HFF-Myc (cell line): ENCODE measurements at regions not wholly inside any gene's neighbourhood (a gene's known extent, or its start where the extent isn't known, plus 50 kb on each side); places are given as distances from the start of the nearest gene placed in this dataset.

ENCODE experiments used
- DNase-seq: peaks from one replicate; pipeline ENCODE4 v3.0.0-alpha.2; 2011; ENCODE audit warnings: low read depth; ENCODE audit errors: extremely low read depth
- H3K4me3 ChIP-seq: replicated peaks from 2 replicates; pipeline ENCODE4 v1.5.1; 2011; ENCODE audit warnings: low read depth, mild to moderate bottlenecking, control low read depth, low read length
- TF ChIP-seq, protein P1 (sequence below): IDR thresholded peaks from 2 replicates; pipeline ENCODE4 v1.5.1; 2012; ENCODE audit warnings: mild to moderate bottlenecking, low read depth, low read length, control low read depth; ENCODE audit errors: missing control alignments

GRCh38 chr13:99051768-99052455, 74.0 kb upstream of the DOCK9 start:
- no peak for DNase-seq
- no peak overlapping the region for H3K4me3 ChIP-seq
- TF ChIP-seq, protein P1, sequence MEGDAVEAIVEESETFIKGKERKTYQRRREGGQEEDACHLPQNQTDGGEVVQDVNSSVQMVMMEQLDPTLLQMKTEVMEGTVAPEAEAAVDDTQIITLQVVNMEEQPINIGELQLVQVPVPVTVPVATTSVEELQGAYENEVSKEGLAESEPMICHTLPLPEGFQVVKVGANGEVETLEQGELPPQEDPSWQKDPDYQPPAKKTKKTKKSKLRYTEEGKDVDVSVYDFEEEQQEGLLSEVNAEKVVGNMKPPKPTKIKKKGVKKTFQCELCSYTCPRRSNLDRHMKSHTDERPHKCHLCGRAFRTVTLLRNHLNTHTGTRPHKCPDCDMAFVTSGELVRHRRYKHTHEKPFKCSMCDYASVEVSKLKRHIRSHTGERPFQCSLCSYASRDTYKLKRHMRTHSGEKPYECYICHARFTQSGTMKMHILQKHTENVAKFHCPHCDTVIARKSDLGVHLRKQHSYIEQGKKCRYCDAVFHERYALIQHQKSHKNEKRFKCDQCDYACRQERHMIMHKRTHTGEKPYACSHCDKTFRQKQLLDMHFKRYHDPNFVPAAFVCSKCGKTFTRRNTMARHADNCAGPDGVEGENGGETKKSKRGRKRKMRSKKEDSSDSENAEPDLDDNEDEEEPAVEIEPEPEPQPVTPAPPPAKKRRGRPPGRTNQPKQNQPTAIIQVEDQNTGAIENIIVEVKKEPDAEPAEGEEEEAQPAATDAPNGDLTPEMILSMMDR: no peak

DNA sequence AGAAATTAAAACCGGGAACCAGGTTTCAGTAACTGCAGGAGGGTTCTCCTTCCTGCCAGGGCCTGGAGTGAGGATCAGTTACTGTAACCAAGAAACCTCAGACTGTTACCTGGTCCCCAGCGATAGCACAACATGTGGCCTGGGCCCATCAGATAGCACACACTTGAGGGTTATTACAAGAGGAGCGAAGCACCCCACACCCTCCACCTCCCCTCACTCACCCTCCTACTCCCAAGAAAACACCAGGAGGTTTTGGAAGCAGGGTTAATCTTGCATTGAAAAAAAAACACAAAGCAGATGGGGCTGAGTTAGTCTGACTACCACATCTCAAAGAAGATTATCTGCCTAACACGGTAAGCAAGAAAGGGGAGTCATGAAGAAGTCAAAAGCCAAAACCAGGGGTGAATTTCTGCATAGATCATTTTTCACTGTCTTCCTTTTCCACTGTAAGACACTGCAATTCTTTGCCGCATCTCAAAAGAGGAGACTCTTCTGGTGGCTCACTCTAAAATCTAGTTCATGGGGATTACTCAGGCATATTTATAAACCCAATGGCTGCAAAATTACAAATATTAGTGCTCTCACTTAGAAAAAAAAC, 75.9 kb upstream of the DOCK9 start:
- H3K4me3 ChIP-seq: no peak overlapping the region
- no peak for DNase-seq
- TF ChIP-seq, protein P1: no peak

DNA sequence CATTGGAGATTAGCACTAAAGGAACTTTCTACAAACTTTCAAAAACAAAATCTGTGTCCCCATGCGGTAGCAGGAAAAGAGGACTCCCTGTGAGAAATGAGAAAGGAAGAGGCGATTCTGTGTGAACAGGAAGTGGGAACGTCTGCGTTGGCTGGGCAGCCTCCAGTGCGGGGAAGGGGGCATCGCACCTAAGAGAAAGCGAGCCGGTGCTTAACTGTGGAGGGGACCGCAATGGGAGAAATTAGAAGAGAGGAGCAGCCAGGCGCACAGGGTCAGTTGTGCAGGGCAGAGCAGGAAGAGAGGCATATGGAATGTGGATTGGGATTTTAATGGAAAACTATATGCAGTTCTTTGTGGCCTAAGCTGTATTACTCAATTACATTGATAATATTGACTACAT, 77.4 kb upstream of the DOCK9 start:
- TF ChIP-seq, protein P1: no peak
- H3K4me3 ChIP-seq: no peak overlapping the region
- no peak for DNase-seq

DNA sequence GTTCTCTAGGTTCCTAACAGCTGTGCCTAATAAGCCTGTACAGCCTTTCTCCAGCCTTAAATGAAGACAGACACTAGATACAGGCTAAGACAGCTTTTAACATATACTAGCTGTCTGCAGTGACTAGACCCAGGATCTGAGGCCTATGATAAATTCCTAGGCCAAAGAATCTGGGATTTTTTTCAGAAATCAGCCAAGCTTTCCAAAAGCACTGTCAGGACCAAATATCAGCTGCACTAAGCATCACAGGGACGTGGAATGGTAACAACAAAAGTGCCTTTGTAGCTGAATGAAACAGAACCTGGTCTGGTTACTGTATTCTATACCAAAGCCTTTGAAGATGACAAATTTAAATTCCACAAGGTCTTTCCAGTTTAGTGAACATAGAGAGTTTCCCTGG, 77.9 kb upstream of the DOCK9 start:
- TF ChIP-seq, protein P1: no peak
- H3K4me3 ChIP-seq: no peak overlapping the region
- no peak for DNase-seq

DNA sequence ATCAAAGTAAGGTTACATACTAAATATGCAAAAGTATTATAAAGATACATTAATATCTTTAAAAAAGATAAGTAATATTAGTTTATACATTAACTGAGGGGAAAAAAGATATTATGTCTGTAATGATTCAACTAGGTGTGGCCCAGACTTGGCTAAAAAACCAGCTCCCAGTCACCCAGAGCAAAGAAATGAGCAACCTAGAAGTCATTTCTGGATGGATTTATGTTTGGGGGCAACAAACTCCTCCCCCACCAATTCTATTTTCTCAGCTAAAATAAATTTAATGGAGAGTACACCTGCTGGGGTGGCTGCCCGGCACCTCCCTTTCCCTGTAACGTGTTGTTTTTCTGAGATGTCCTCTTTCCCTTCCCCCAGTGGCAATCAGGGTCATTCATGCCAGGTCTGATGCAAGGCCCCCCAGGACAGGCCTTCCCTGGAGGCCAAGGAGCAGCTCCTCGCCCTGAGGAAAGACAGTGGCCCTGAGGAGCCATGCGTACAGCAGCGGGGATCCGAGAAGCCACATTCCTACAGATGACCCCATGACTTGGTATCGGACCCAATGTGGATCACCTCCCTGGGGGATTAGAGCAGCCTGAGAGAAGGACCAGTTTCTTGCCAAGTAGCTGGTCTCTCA, 78.6 kb upstream of the DOCK9 start:
- no peak overlapping the region for H3K4me3 ChIP-seq
- TF ChIP-seq, protein P1: no peak
- DNase-seq: no peak

DNA sequence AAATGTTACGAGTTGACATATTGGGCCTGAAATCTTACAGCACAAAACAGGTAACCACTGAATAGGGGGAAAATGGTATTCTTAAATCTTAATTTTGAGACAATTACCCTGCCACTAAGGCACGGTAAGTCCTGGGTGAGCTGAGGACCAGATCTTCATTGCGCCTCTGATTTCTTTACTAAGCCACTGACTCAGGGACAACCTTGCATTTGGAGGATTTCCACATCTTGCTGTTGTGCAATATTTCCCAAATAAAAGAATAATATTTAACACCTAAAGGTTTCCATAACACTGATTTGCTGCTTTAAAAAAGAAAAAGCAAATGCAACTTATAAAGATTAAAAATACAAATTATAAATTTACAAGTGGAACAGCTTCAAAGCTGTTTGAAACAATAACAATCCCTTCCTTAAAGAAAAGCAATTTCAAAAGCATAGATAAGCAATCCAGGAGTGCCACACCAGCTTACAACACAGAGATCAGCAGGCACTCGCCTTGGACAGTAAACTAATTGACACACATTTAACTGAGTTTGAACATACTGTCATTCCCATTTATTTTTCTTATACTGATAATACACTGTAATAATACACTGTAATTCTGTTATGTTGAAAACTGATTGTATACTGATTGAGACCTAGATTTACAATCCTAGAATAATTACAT, 79.6 kb upstream of the DOCK9 start:
- no peak overlapping the region for H3K4me3 ChIP-seq
- no peak for DNase-seq
- TF ChIP-seq, protein P1: no peak
